GM12878 (cell line): ENCODE measurements at regions not wholly inside any gene's neighbourhood (a gene's known extent, or its start where the extent isn't known, plus 50 kb on each side); places are given as distances from the start of the nearest gene placed in this dataset.

ENCODE experiments used
- ATF7 ChIP-seq: fragments of 450-650 bp; IDR thresholded peaks from 2 replicates; pipeline ENCODE4 v1.6.1; 2016; ENCODE audit warnings: low read depth, mild to moderate bottlenecking
- BACH1 ChIP-seq: fragments of 450-650 bp; IDR thresholded peaks from 2 replicates; pipeline ENCODE4 v1.6.1; 2017; ENCODE audit warnings: mild to moderate bottlenecking, borderline replicate concordance
- CHD2 ChIP-seq: IDR thresholded peaks from 2 replicates; pipeline ENCODE4 v1.6.1; 2011; ENCODE audit warnings: low read depth, low read length, improper control_type of control experiment, borderline replicate concordance
- CREB1 ChIP-seq: IDR thresholded peaks from 2 replicates; pipeline ENCODE4 v1.6.1; 2012; ENCODE audit warnings: low read depth, mild to moderate bottlenecking, inconsistent platforms
- CREM ChIP-seq: IDR thresholded peaks from 2 replicates; pipeline ENCODE4 v1.6.1; 2014; ENCODE audit warnings: antibody characterized with exemption, low read depth
- CUX1 ChIP-seq: IDR thresholded peaks from 2 replicates; pipeline ENCODE4 v1.6.1; 2012; ENCODE audit warnings: improper control_type of control experiment, low read depth, low read length; ENCODE audit not compliant: insufficient replicate concordance
- HCFC1 ChIP-seq: fragments of 150-350 bp; IDR thresholded peaks from 2 replicates; pipeline ENCODE4 v1.6.1; 2014; ENCODE audit warnings: low read length
- HDGF ChIP-seq: fragments of 450-650 bp; IDR thresholded peaks from 2 replicates; pipeline ENCODE4 v1.6.1; 2016; ENCODE audit warnings: antibody characterized with exemption
- LARP7 ChIP-seq: fragments of 450-650 bp; IDR thresholded peaks from 2 replicates; pipeline ENCODE4 v1.6.1; 2017; ENCODE audit warnings: mild to moderate bottlenecking
- NR2C2 ChIP-seq: IDR thresholded peaks from 2 replicates; pipeline ENCODE4 v1.6.1; 2011; ENCODE audit warnings: borderline replicate concordance, low read depth; ENCODE audit not compliant: control insufficient read depth, insufficient read length
- PKNOX1 ChIP-seq: fragments of 450-650 bp; IDR thresholded peaks from 2 replicates; pipeline ENCODE4 v1.6.1; 2016; ENCODE audit warnings: mild to moderate bottlenecking
- RELA ChIP-seq: fragments of 450-650 bp; IDR thresholded peaks from 2 replicates; pipeline ENCODE4 v1.8.0; 2014; ENCODE audit warnings: borderline replicate concordance; ENCODE audit not compliant: partially characterized antibody
- SMC3 ChIP-seq: IDR thresholded peaks from 2 replicates; pipeline ENCODE4 v1.6.1; 2011; ENCODE audit warnings: low read length, improper control_type of control experiment, borderline replicate concordance
- TARDBP ChIP-seq: IDR thresholded peaks from 2 replicates; pipeline ENCODE4 v1.6.1; 2016; ENCODE audit warnings: borderline replicate concordance
- USF1 ChIP-seq: IDR thresholded peaks from 2 replicates; pipeline ENCODE4 v1.6.1; 2011; ENCODE audit warnings: borderline replicate concordance, low read depth, mild to moderate bottlenecking, moderate library complexity, mixed read lengths, low read length; ENCODE audit not compliant: insufficient read depth; ENCODE audit errors: extremely low read length
- YY1 ChIP-seq: IDR thresholded peaks from 2 replicates; pipeline ENCODE4 v1.6.1; 2011; ENCODE audit warnings: low read depth, mild to moderate bottlenecking, low read length
- ZBTB11 ChIP-seq: fragments of 450-650 bp; formaldehyde crosslinking; IDR thresholded peaks from 2 replicates; pipeline ENCODE4 v1.5.0; 2022; ENCODE audit warnings: mild to moderate bottlenecking, missing genetic modification characterization

GRCh38 chr2:64327510-64328414 is 126.2 kb upstream of the LGALSL start (continued):
- TF ChIP-seq TARDBP (no peak), CHD2 (no peak), USF1 (no peak), LARP7 (0 out of 2 replicates have a peak, but pooled peaks have one; percentile 44), YY1 (peak; percentile 54; the same call in 1 of the 2 replicates), CREB1 (no peak), ATF7 (no peak), PKNOX1 (no peak), BACH1 (no peak), RELA (peak; percentile 38), HDGF (no peak), CUX1 (no peak), NR2C2 (no peak), SMC3 (peak; percentile 66; the same call in 1 of the 2 replicates), HCFC1 (no peak), CREM (no peak; the same call in 1 of the 2 replicates), ZBTB11 (CRISPR knock-in tag) (no peak)
